RPMI7951 (cell line): ENCODE measurements at regions not wholly inside any gene's neighbourhood (a gene's known extent, or its start where the extent isn't known, plus 50 kb on each side); places are given as distances from the start of the nearest gene placed in this dataset.

Source experiments
- DNase-seq: peaks from one replicate; pipeline ENCODE4 v3.0.0-alpha.2; 2012; ENCODE audit warnings: low read depth

GRCh38 chr11:45473341-45473895, 187.3 kb upstream of the SYT13 start:
- DNase-seq, result no peak

GRCh38 chr11:45472716-45473317, 186.7 kb upstream of the SYT13 start:
- DNase-seq, result no peak

GRCh38 chr11:45471266-45471665, 185.1 kb upstream of the SYT13 start:
- DNase-seq, result no peak

- no peak for DNase-seq
Measured at GRCh38 chr11:45470794-45471167, 184.6 kb upstream of the SYT13 start.

- peak; percentile 17 for DNase-seq
Measured at GRCh38 chr11:45470151-45470793, 184.1 kb upstream of the SYT13 start.

- peak; percentile 14 for DNase-seq
Measured at GRCh38 chr11:45468267-45468856, 182.2 kb upstream of the SYT13 start.

- DNase-seq, result no peak
Measured at GRCh38 chr11:45463541-45463940, 177.4 kb upstream of the SYT13 start.

- DNase-seq, result no peak
Measured at GRCh38 chr11:45461514-45461913, 175.4 kb upstream of the SYT13 start.

- no peak for DNase-seq
Measured at GRCh38 chr11:45459491-45459890, 173.3 kb upstream of the SYT13 start.

- no peak for DNase-seq
Measured at GRCh38 chr11:45458269-45458668, 172.1 kb upstream of the SYT13 start.

GRCh38 chr11:45457649-45458048, 171.5 kb upstream of the SYT13 start:
- DNase-seq, result peak; percentile 89

- no peak for DNase-seq
Measured at GRCh38 chr11:45456686-45457085, 170.5 kb upstream of the SYT13 start.

- no peak for DNase-seq
Measured at GRCh38 chr11:45455536-45455935, 169.4 kb upstream of the SYT13 start.

GRCh38 chr11:45454917-45455401, 168.8 kb upstream of the SYT13 start:
- peak; percentile 32 for DNase-seq

GRCh38 chr11:45453721-45454120, 167.6 kb upstream of the SYT13 start:
- no peak for DNase-seq

- DNase-seq, result peak; percentile 56
Measured at GRCh38 chr11:45451766-45452440, 165.8 kb upstream of the SYT13 start.

- DNase-seq, result peak; percentile 37
Measured at GRCh38 chr11:45450189-45450588, 164.0 kb upstream of the SYT13 start.

- DNase-seq, result no peak
Measured at GRCh38 chr11:45449036-45449601, 163.0 kb upstream of the SYT13 start.

GRCh38 chr11:45448561-45448960, 162.4 kb upstream of the SYT13 start:
- no peak for DNase-seq

- no peak for DNase-seq
Measured at GRCh38 chr11:45446998-45447397, 160.9 kb upstream of the SYT13 start.

GRCh38 chr11:45446434-45446833, 160.3 kb upstream of the SYT13 start:
- no peak for DNase-seq

- peak; percentile 24 for DNase-seq
Measured at GRCh38 chr11:45444796-45445195, 158.7 kb upstream of the SYT13 start.
